Left ventricle myocardium inferior (tissue), 1 donor: ENCODE measurements at regions not wholly inside any gene's neighbourhood (a gene's known extent, or its start where the extent isn't known, plus 50 kb on each side); places are given as distances from the start of the nearest gene placed in this dataset.

Experiments
- DNase-seq: peaks from one replicate; pipeline ENCODE4 v3.0.0-alpha.2; 2020
- H3K27ac ChIP-seq: fragments of 200-600 bp; replicated peaks from 2 replicates; pipeline ENCODE4 v1.8.0; 2021
- H3K27me3 ChIP-seq: fragments of 200-600 bp; 2 replicates; pipeline ENCODE4 v1.8.0; 2021; ENCODE audit warnings: low read depth
- H3K36me3 ChIP-seq: fragments of 200-600 bp; 2 replicates; pipeline ENCODE4 v1.8.0; 2021
- H3K4me1 ChIP-seq: fragments of 200-600 bp; 2 replicates; pipeline ENCODE4 v1.8.0; 2021
- H3K4me3 ChIP-seq: fragments of 200-600 bp; 2 replicates; pipeline ENCODE4 v1.8.0; 2021; ENCODE audit warnings: mild to moderate bottlenecking, moderate library complexity
- H3K9me3 ChIP-seq: fragments of 200-600 bp; replicated peaks from 2 replicates; pipeline ENCODE4 v1.8.0; 2021
- CTCF ChIP-seq: fragments of 200-600 bp; IDR thresholded peaks from 2 replicates; pipeline ENCODE4 v1.8.0; 2021; ENCODE audit warnings: antibody characterized with exemption, mild to moderate bottlenecking, borderline replicate concordance
- intact Hi-C: fragments of 100-400 bp; cut with micrococcal nuclease; formaldehyde crosslinking; loops from one replicate; pipeline ENCODE4 v1.11.0; 2022
- donor health status: DM: no; HTN: yes; CAD: no; lungs with severe emphysema.

GRCh38 chr3:105274536-105274935, 92.2 kb upstream of the ALCAM start:
- intact Hi-C loops, result no loop called here
- no peaks in the 10 kb centered on the region for H3K9me3 ChIP-seq
- H3K27me3 ChIP-seq, result no peaks in the 10 kb centered on the region
- no peak for TF ChIP-seq CTCF
- H3K27ac ChIP-seq, result no peak overlapping the region
- no peaks in the 10 kb centered on the region for H3K36me3 ChIP-seq
- no peaks in the 10 kb centered on the region for H3K4me1 ChIP-seq
- H3K4me3 ChIP-seq, result no peak overlapping the region
- no peak for DNase-seq

- H3K4me1 ChIP-seq, result no peaks in the 10 kb centered on the region
Measured at GRCh38 chr3:105274958-105275357, 91.8 kb upstream of the ALCAM start.

GRCh38 chr3:105277656-105278055, 89.1 kb upstream of the ALCAM start:
- DNase-seq, result no peak
- intact Hi-C loops, result no loop called here
- Histone ChIP-seq H3K4me3 (no peak overlapping the region), H3K27ac (no peak overlapping the region), H3K36me3 (no peaks in the 10 kb centered on the region), H3K9me3 (no peaks in the 10 kb centered on the region), H3K4me1 (no peaks in the 10 kb centered on the region), H3K27me3 (no peaks in the 10 kb centered on the region)
- TF ChIP-seq CTCF, result no peak

More at GRCh38 chr3:105274958-105275357, 91.8 kb upstream of the ALCAM start:
- intact Hi-C loops, result no loop called here
- no peaks in the 10 kb centered on the region for H3K27me3 ChIP-seq
- no peak for TF ChIP-seq CTCF
- H3K9me3 ChIP-seq, result no peaks in the 10 kb centered on the region
- no peak overlapping the region for H3K4me3 ChIP-seq
- no peak overlapping the region for H3K27ac ChIP-seq
- no peak for DNase-seq
- H3K36me3 ChIP-seq, result no peaks in the 10 kb centered on the region

GRCh38 chr3:105278688-105279087, 88.0 kb upstream of the ALCAM start:
- intact Hi-C loops, result no loop called here
- no peak for TF ChIP-seq CTCF
- Histone ChIP-seq H3K36me3 (no peaks in the 10 kb centered on the region), H3K4me3 (no peak overlapping the region), H3K27me3 (no peaks in the 10 kb centered on the region), H3K27ac (no peak overlapping the region), H3K9me3 (no peaks in the 10 kb centered on the region), H3K4me1 (no peaks in the 10 kb centered on the region)
- DNase-seq, result no peak

- no peaks in the 10 kb centered on the region for H3K9me3 ChIP-seq
- DNase-seq, result no peak
- intact Hi-C loops, result no loop called here
- no peak overlapping the region for H3K4me3 ChIP-seq
- H3K36me3 ChIP-seq, result no peaks in the 10 kb centered on the region
- H3K27me3 ChIP-seq, result no peaks in the 10 kb centered on the region
- H3K27ac ChIP-seq, result no peak overlapping the region
- no peak for TF ChIP-seq CTCF
- H3K4me1 ChIP-seq, result no peaks in the 10 kb centered on the region
Measured at GRCh38 chr3:105281989-105282388, 84.7 kb upstream of the ALCAM start.

GRCh38 chr3:105284876-105285275, 81.8 kb upstream of the ALCAM start:
- H3K27me3 ChIP-seq, result no peaks in the 10 kb centered on the region
- no peaks in the 10 kb centered on the region for H3K4me1 ChIP-seq
- intact Hi-C loops, result no loop called here
- DNase-seq, result no peak
- H3K4me3 ChIP-seq, result no peak overlapping the region
- H3K9me3 ChIP-seq, result peaks cover 3% of the 10 kb centered on the region
- H3K36me3 ChIP-seq, result no peaks in the 10 kb centered on the region
- no peak overlapping the region for H3K27ac ChIP-seq
- no peak for TF ChIP-seq CTCF
